Stomach (tissue), 8 donors: ENCODE measurements at regions not wholly inside any gene's neighbourhood (a gene's known extent, or its start where the extent isn't known, plus 50 kb on each side); places are given as distances from the start of the nearest gene placed in this dataset.

Experiments
- DNase-seq, 2 donors: peaks; one replicate each; pipeline versions ENCODE4 v3.0.0 to v3.0.0-alpha.2; 2013 to 2019
- H3K27ac ChIP-seq, 5 donors: fragments of 200-600 bp in 4 of 5; sonication (generic) in 4 of 5; one replicate each; pipeline ENCODE4 v1.5.1; 2013 to 2019; ENCODE audit warnings: mild to moderate bottlenecking in 1 of 5, moderate library complexity in 1 of 5
- H3K27me3 ChIP-seq, 3 donors: fragments of 200-600 bp; sonication (generic); one replicate each; pipeline ENCODE4 v1.5.1; 2017 to 2019; ENCODE audit warnings: mixed run types in 1 of 3
- H3K36me3 ChIP-seq, 4 donors: fragments of 200-600 bp; sonication (generic); 1 replicate in 3 of 4; 2 replicates in 1 of 4; pipeline ENCODE4 v1.5.1; 2016 to 2019
- H3K4me1 ChIP-seq, 4 donors: fragments of 200-600 bp; sonication (generic); one replicate each; pipeline ENCODE4 v1.5.1; 2016 to 2019
- H3K4me3 ChIP-seq, 4 donors: fragments of 200-600 bp; sonication (generic) in 3 of 4; one replicate each; pipeline ENCODE4 v1.5.1; 2016 to 2019; ENCODE audit warnings: mild to moderate bottlenecking in 1 of 4
- H3K9me3 ChIP-seq, 4 donors: fragments of 200-600 bp; sonication (generic); one replicate each; pipeline ENCODE4 v1.5.1; 2016 to 2019
- EP300 ChIP-seq: sonication (generic); formaldehyde crosslinking; IDR thresholded peaks from one replicate; pipeline ENCODE4 v1.6.1; 2017; ENCODE audit warnings: antibody characterized with exemption
- POLR2A ChIP-seq, 4 donors: fragments of 450-650 bp; IDR thresholded peaks; one replicate each; pipeline ENCODE4 v1.6.1; 2016; ENCODE audit warnings: antibody characterized with exemption in 4 of 4, control low read depth in 2 of 4, mild to moderate bottlenecking in 1 of 4, moderate library complexity in 1 of 4
- POLR2AphosphoS5 ChIP-seq, 3 donors: sonication (generic); formaldehyde crosslinking; IDR thresholded peaks; one replicate each; pipeline ENCODE4 v1.6.1; 2016; ENCODE audit warnings: antibody characterized with exemption in 3 of 3
- WGBS, 5 donors: extraction: QIAGEN DNeasy Blood & Tissue Kit in 3 of 5; methylation state at CpG; one replicate each; pipeline versions ENCODE4 v1.1.5 to v1.1.7; 2013 to 2018; 5-methylcytosine and 5-hydroxymethylcytosine counted together
- intact Hi-C: fragments of 100-400 bp; cut with DNase I; formaldehyde crosslinking; loops from one replicate; pipeline ENCODE4 v1.15.1; 2023; ENCODE audit warnings: low total_unique reads
- TF ChIP-seq, protein P1 (sequence below), 7 experiments: fragments of 450-650 bp in 4 of 7; fragments of 200-600 bp in 3 of 7; sonication (generic) in 3 of 7; IDR thresholded peaks; one replicate each; pipeline ENCODE4 v1.5.1; 2016 to 2019; ENCODE audit warnings: antibody characterized with exemption in 7 of 7, control low read depth in 2 of 7, mild to moderate bottlenecking in 1 of 7
- donor health status: healthy with polysubstance abuse.
- donor health status: Bipolar disorder and iron deficiency.
- donor health status: healthy.

DNA sequence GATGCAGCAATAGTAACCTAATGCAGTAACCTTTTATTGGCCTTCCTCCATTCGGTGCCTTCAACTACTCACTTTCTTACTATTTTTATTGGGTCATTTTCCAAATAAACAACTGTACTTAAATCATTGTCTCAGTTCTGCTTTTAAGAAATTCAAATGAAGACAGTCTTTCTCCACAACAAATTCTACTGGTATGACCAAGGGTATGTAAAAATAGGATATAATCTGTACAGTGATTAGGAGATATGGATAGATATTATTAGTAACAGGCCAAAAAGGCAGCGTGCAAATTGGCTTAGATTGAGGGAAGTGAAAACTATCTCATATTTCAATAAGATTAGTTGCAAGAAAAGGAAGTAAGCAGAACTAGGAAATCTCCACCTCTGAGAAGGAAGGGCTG lies 177.4 kb upstream of the PPP1R2C start:
- WGBS, 5 donors, result 34 to 62% (median 38%) methylated on average over 2 of the region's 2 CpGs
- Histone ChIP-seq H3K9me3 (peaks cover 0 to 7% (median 3%) of the 10 kb centered on the region in 4 donors), H3K4me1 (no peaks in the 10 kb centered on the region), H3K27me3 (no peaks in the 10 kb centered on the region), H3K4me3 (no peak overlapping the region), H3K36me3 (no peaks in the 10 kb centered on the region), H3K27ac (no peak overlapping the region)
- intact Hi-C loops, result no loop called here
- DNase-seq, result no peak
- TF ChIP-seq POLR2A (IDR thresholded peaks at IDR 0.05) (no peak), EP300 (no peak), POLR2AphosphoS5 (IDR thresholded peaks at IDR 0.05) (no peak)
- TF ChIP-seq, protein P1, sequence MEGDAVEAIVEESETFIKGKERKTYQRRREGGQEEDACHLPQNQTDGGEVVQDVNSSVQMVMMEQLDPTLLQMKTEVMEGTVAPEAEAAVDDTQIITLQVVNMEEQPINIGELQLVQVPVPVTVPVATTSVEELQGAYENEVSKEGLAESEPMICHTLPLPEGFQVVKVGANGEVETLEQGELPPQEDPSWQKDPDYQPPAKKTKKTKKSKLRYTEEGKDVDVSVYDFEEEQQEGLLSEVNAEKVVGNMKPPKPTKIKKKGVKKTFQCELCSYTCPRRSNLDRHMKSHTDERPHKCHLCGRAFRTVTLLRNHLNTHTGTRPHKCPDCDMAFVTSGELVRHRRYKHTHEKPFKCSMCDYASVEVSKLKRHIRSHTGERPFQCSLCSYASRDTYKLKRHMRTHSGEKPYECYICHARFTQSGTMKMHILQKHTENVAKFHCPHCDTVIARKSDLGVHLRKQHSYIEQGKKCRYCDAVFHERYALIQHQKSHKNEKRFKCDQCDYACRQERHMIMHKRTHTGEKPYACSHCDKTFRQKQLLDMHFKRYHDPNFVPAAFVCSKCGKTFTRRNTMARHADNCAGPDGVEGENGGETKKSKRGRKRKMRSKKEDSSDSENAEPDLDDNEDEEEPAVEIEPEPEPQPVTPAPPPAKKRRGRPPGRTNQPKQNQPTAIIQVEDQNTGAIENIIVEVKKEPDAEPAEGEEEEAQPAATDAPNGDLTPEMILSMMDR (IDR thresholded peaks at IDR 0.05), result no peak

DNA sequence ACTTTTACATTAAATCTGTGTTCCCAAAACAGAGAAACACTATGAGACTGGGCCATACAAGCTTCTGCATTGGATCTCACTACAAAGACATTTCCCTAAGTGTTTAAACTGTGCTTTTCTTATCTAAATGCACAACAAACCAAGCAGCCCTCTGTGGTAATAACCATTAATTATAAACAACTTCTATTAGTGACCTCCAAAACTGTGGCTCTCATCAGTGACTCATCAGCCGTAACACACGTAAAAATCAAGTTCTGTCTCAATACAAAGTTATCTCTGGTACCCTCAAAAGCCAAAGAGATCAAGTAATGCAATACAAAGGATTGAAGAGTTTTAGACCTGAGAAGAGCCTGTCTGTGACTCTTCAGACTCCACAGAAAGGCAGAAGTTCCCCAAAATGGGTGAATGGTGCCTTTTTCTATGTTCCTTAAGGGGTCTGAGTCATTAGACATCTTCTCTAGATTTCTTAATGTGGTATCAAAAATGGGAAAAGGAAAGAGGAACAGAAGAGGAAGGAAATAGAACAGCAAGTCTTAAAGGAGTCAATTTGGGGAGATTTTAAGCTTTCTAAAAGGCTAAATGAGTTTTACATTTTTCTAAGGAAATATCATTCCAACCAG lies 189.8 kb upstream of the PPP1R2C start:
- H3K27ac ChIP-seq, result no peak overlapping the region
- H3K4me1 ChIP-seq, result no peaks in the 10 kb centered on the region
- H3K4me3 ChIP-seq, result no peak overlapping the region
- no peaks in the 10 kb centered on the region for H3K9me3 ChIP-seq
- WGBS, 5 donors, result 66 to 78% (median 70%) methylated on average over 2 of the region's 2 CpGs
- no peaks in the 10 kb centered on the region for H3K27me3 ChIP-seq
- DNase-seq, result no peak
- no peaks in the 10 kb centered on the region for H3K36me3 ChIP-seq
- intact Hi-C loops, result no loop called here
- TF ChIP-seq EP300, result no peak
- no peak for TF ChIP-seq POLR2AphosphoS5 (IDR thresholded peaks at IDR 0.05)
- TF ChIP-seq POLR2A (IDR thresholded peaks at IDR 0.05), result no peak
- TF ChIP-seq, protein P1 (IDR thresholded peaks at IDR 0.05), result no peak

DNA sequence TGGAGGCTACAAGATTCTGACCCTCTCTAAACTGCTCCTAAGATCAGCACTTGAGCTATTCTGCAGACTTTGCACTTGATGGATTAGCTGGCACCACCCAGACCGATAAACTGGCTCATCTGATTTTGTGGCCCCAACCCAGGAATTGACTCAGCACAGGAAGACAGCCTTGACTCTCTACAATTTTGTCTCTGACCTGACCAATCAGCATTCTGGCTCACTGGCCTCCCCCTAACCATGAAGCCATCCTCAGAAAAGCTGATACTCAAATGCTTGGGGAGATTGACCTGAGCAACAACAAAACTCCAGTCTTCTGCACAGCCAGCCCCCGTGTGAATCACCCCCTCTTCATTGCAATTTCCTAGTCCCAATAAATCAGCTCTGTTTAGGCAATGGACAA lies 195.4 kb upstream of the PPP1R2C start:
- peaks cover 0 to 24% (median 0%) of the 10 kb centered on the region in 4 donors for H3K9me3 ChIP-seq
- H3K27ac ChIP-seq, result no peak overlapping the region
- DNase-seq, result no peak
- H3K4me1 ChIP-seq, result no peaks in the 10 kb centered on the region
- WGBS, 5 donors, result 69 to 87% (median 74%) methylated on average over 2 of the region's 2 CpGs
- intact Hi-C loops, result no loop called here
- H3K36me3 ChIP-seq, result no peaks in the 10 kb centered on the region
- H3K27me3 ChIP-seq, result no peaks in the 10 kb centered on the region
- H3K4me3 ChIP-seq, result no peak overlapping the region
- TF ChIP-seq POLR2A (IDR thresholded peaks at IDR 0.05), result no peak
- no peak for TF ChIP-seq POLR2AphosphoS5 (IDR thresholded peaks at IDR 0.05)
- TF ChIP-seq, protein P1 (IDR thresholded peaks at IDR 0.05), result no peak
- no peak for TF ChIP-seq EP300

DNA sequence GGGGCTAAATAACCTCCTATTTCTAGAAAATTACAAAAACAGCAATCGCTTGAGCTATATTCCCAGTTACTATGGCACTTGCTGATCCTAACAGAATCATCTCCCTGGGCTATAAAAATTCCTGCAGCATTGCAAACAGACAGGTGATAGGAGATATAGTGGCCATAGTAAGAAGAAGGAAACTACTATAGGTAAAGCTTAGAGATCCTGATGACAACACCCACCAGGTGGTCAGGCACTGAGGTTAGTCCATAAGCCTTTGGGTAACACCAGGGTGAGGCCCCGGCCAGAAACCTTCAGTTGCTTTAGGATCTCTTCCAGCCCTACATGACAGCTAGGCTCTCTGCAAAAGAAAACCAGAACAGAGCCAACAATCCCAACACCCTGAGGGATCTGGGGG lies 197.9 kb upstream of the PPP1R2C start:
- intact Hi-C loops, result no loop called here
- Histone ChIP-seq H3K27ac (no peak overlapping the region), H3K4me3 (no peak overlapping the region), H3K4me1 (no peaks in the 10 kb centered on the region), H3K9me3 (peaks cover 0 to 24% (median 0%) of the 10 kb centered on the region in 4 donors), H3K36me3 (no peaks in the 10 kb centered on the region), H3K27me3 (no peaks in the 10 kb centered on the region)
- WGBS, 5 donors, result 92 to 98% (median 95%) methylated on average over 1 to 2 of the region's 2 CpGs
- TF ChIP-seq EP300, result no peak
- TF ChIP-seq POLR2A (IDR thresholded peaks at IDR 0.05), result no peak
- TF ChIP-seq POLR2AphosphoS5 (IDR thresholded peaks at IDR 0.05), result no peak
- TF ChIP-seq, protein P1 (IDR thresholded peaks at IDR 0.05), result no peak
- no peak for DNase-seq
